HEK293 (cell line): ENCODE measurements at regions not wholly inside any gene's neighbourhood (a gene's known extent, or its start where the extent isn't known, plus 50 kb on each side); places are given as distances from the start of the nearest gene placed in this dataset.

Source experiments
- CTCF ChIA-PET: fragments of 350-600 bp; formaldehyde crosslinking; extraction: SDS; loops from one replicate; lab custom pipeline; 2021; ENCODE audit warnings: antibody characterized with exemption; lab: Yijun Ruan, JAX
- POLR2A ChIA-PET: fragments of 300-600 bp; formaldehyde crosslinking; extraction: SDS; loops from one replicate; lab custom pipeline; 2020; ENCODE audit warnings: antibody characterized with exemption, inconsistent platforms; lab: Yijun Ruan, JAX
- H3K27ac ChIP-seq: fragments of 200-500 bp; sonication (Bioruptor generic); 2 replicates; pipeline ENCODE4 v1.5.1; 2014; ENCODE audit warnings: low read depth, low read length, control low read depth, inconsistent platforms; ENCODE audit errors: extremely low read depth
- H3K36me3 ChIP-seq, 2 experiments: fragments of 200-500 bp in 1 of 2; sonication (Bioruptor generic) in 1 of 2; 1 replicate in 1 of 2; 2 replicates in 1 of 2; pipeline ENCODE4 v1.5.1; 2014 to 2017; ENCODE audit warnings: inconsistent platforms in 2 of 2, low read length in 2 of 2; ENCODE audit not compliant: control insufficient read depth in 2 of 2, insufficient read depth in 1 of 2
- H3K4me1 ChIP-seq: fragments of 200-500 bp; sonication (Bioruptor generic); 2 replicates; pipeline ENCODE4 v1.5.1; 2014; ENCODE audit warnings: mild to moderate bottlenecking, low read length, inconsistent platforms; ENCODE audit not compliant: control insufficient read depth, insufficient read depth
- H3K4me3 ChIP-seq: 2 replicates; pipeline ENCODE4 v1.5.1; 2011; ENCODE audit warnings: low read depth, mild to moderate bottlenecking, control low read depth, low read length, moderate library complexity
- H3K9me3 ChIP-seq: fragments of 200-500 bp; sonication (Bioruptor generic); 2 replicates; pipeline ENCODE4 v1.5.1; 2014; ENCODE audit warnings: low read depth, low read length, inconsistent platforms; ENCODE audit not compliant: control insufficient read depth, insufficient read depth
- CTCF ChIP-seq: fragments of 450-650 bp; formaldehyde crosslinking; IDR thresholded peaks from 2 replicates; pipeline ENCODE4 v1.5.1; 2016; ENCODE audit warnings: missing biosample characterization, missing genetic modification characterization
- GLIS2 ChIP-seq: fragments of 450-650 bp; formaldehyde crosslinking; IDR thresholded peaks from 2 replicates; pipeline ENCODE4 v1.5.1; 2016; ENCODE audit warnings: missing biosample characterization, missing genetic modification characterization
- KLF10 ChIP-seq: fragments of 450-650 bp; IDR thresholded peaks from 2 replicates; pipeline ENCODE4 v1.5.1; 2018; ENCODE audit warnings: missing biosample characterization, mild to moderate bottlenecking, missing genetic modification characterization
- OSR2 ChIP-seq: fragments of 450-650 bp; formaldehyde crosslinking; IDR thresholded peaks from 2 replicates; pipeline ENCODE4 v1.5.1; 2016; ENCODE audit warnings: missing biosample characterization, missing genetic modification characterization
- TCF7L2 ChIP-seq: IDR thresholded peaks from 2 replicates; pipeline ENCODE4 v1.6.1; 2011; ENCODE audit warnings: low read depth, mild to moderate bottlenecking, inconsistent platforms, low read length, moderate library complexity, borderline replicate concordance
- TRIM28 ChIP-seq: IDR thresholded peaks from 2 replicates; pipeline ENCODE4 v1.6.1; 2011; ENCODE audit warnings: low read length, control low read depth, borderline replicate concordance
- YY2 ChIP-seq: fragments of 450-650 bp; formaldehyde crosslinking; IDR thresholded peaks from 2 replicates; pipeline ENCODE4 v1.5.1; 2016; ENCODE audit warnings: missing biosample characterization, missing genetic modification characterization
- ZNF114 ChIP-seq: fragments of 450-650 bp; formaldehyde crosslinking; IDR thresholded peaks from 2 replicates; pipeline ENCODE4 v1.5.0; 2017; ENCODE audit warnings: missing biosample characterization, missing genetic modification characterization
- ZNF155 ChIP-seq: fragments of 450-650 bp; formaldehyde crosslinking; IDR thresholded peaks from 2 replicates; pipeline ENCODE4 v1.5.1; 2016; ENCODE audit warnings: missing biosample characterization, missing genetic modification characterization
- ZNF184 ChIP-seq: fragments of 450-650 bp; IDR thresholded peaks from 2 replicates; pipeline ENCODE4 v1.5.1; 2018; ENCODE audit warnings: missing biosample characterization, mild to moderate bottlenecking, missing genetic modification characterization
- ZNF302 ChIP-seq: fragments of 450-650 bp; formaldehyde crosslinking; IDR thresholded peaks from 2 replicates; pipeline ENCODE4 v1.5.1; 2016; ENCODE audit warnings: missing biosample characterization, missing genetic modification characterization, low read depth
- ZNF433 ChIP-seq: fragments of 450-650 bp; formaldehyde crosslinking; IDR thresholded peaks from 2 replicates; pipeline ENCODE4 v1.5.1; 2016; ENCODE audit warnings: missing biosample characterization, missing genetic modification characterization, low read depth
- ZNF449 ChIP-seq: fragments of 450-650 bp; formaldehyde crosslinking; IDR thresholded peaks from 2 replicates; pipeline ENCODE4 v1.5.1; 2017; ENCODE audit warnings: missing biosample characterization, mild to moderate bottlenecking, missing genetic modification characterization, moderate library complexity
- ZNF529 ChIP-seq: fragments of 450-650 bp; formaldehyde crosslinking; IDR thresholded peaks from 2 replicates; pipeline ENCODE4 v1.5.1; 2017; ENCODE audit warnings: missing genetic modification characterization, missing biosample characterization; ENCODE audit not compliant: insufficient replicate concordance
- ZNF548 ChIP-seq: fragments of 450-650 bp; formaldehyde crosslinking; IDR thresholded peaks from 2 replicates; pipeline ENCODE4 v1.5.1; 2016; ENCODE audit warnings: missing biosample characterization, missing genetic modification characterization
- ZNF571 ChIP-seq: fragments of 450-650 bp; formaldehyde crosslinking; IDR thresholded peaks from 2 replicates; pipeline ENCODE4 v1.5.0; 2017; ENCODE audit warnings: missing biosample characterization, missing genetic modification characterization
- ZNF626 ChIP-seq: fragments of 450-650 bp; sonication (Bioruptor Pico); formaldehyde crosslinking; IDR thresholded peaks from 2 replicates; pipeline ENCODE4 v1.5.1; 2018; ENCODE audit warnings: missing biosample characterization, missing genetic modification characterization, inconsistent platforms
- ZNF629 ChIP-seq: fragments of 450-650 bp; formaldehyde crosslinking; IDR thresholded peaks from 2 replicates; pipeline ENCODE4 v1.5.1; 2017; ENCODE audit warnings: missing biosample characterization, missing genetic modification characterization
- ZNF76 ChIP-seq: fragments of 450-650 bp; formaldehyde crosslinking; IDR thresholded peaks from 2 replicates; pipeline ENCODE4; 2016; ENCODE audit warnings: low read depth, missing biosample characterization, missing genetic modification characterization, borderline replicate concordance
- ZNF777 ChIP-seq: fragments of 450-650 bp; formaldehyde crosslinking; IDR thresholded peaks from 2 replicates; pipeline ENCODE4 v1.5.1; 2017; ENCODE audit warnings: missing biosample characterization, missing genetic modification characterization, borderline replicate concordance
- TF ChIP-seq, protein P1 (sequence below): fragments of 450-650 bp; formaldehyde crosslinking; IDR thresholded peaks from 2 replicates; pipeline ENCODE4 v1.5.1; 2016; ENCODE audit warnings: missing biosample characterization, missing genetic modification characterization
- TF ChIP-seq, protein P2 (sequence below): fragments of 450-650 bp; formaldehyde crosslinking; IDR thresholded peaks from 2 replicates; pipeline ENCODE4 v1.5.1; 2016; ENCODE audit warnings: missing biosample characterization, missing genetic modification characterization
- TF ChIP-seq, protein P3 (sequence below): fragments of 450-650 bp; formaldehyde crosslinking; IDR thresholded peaks from 2 replicates; pipeline ENCODE4 v1.5.1; 2016; ENCODE audit warnings: missing biosample characterization, missing genetic modification characterization, borderline replicate concordance
- TF ChIP-seq, protein P4 (sequence below): fragments of 450-650 bp; formaldehyde crosslinking; IDR thresholded peaks from 2 replicates; pipeline ENCODE4 v1.5.1; 2016; ENCODE audit warnings: missing biosample characterization, missing genetic modification characterization

DNA sequence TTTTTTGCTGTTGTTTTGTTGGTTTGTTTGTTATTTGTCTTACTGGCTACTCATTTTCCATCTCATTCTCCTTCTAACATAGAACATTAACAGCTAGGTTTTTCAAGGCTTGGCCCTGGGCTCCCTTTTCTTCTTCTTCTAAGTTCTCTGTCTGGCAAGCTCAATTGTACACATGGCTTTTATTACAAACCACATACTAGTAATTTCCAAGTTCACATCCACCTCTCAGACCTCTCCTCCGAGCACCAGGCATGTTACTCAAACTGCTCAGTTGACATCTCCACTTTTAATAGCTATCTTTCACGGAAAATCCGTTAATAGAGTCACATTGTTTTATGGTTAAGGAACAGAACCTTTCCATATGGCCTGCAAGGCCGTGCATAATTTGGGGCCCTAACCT lies 736.9 kb upstream of the ADAMTS5 start:
- TF ChIP-seq, protein P1, sequence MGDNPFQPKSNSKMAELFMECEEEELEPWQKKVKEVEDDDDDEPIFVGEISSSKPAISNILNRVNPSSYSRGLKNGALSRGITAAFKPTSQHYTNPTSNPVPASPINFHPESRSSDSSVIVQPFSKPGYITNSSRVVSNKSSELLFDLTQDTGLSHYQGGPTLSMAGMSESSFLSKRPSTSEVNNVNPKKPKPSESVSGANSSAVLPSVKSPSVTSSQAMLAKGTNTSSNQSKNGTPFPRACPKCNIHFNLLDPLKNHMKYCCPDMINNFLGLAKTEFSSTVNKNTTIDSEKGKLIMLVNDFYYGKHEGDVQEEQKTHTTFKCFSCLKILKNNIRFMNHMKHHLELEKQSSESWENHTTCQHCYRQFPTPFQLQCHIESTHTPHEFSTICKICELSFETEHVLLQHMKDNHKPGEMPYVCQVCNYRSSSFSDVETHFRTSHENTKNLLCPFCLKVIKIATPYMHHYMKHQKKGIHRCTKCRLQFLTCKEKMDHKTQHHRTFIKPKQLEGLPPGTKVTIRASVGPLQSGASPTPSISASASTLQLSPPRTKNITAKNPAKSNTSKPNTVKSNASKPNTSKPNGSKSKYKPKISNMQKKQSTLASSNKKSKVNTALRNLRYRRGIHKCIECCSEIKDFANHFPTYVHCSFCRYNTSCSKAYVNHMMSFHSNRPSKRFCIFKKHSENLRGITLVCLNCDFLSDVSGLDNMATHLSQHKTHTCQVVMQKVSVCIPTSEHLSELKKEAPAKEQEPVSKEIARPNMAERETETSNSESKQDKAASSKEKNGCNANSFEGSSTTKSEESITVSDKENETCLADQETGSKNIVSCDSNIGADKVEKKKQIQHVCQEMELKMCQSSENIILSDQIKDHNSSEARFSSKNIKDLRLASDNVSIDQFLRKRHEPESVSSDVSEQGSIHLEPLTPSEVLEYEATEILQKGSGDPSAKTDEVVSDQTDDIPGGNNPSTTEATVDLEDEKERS (tag by site-specific recombination) = no peak
- TF ChIP-seq ZNF626 = no peak
- TF ChIP-seq ZNF302 (tag by site-specific recombination) = no peak
- no peak for TF ChIP-seq ZNF529 (tag by site-specific recombination)
- no peak for TF ChIP-seq ZNF571 (tag by site-specific recombination)
- TF ChIP-seq ZNF449 (tag by site-specific recombination) = no peak
- TF ChIP-seq ZNF433 (tag by site-specific recombination) = no peak
- no peak for TF ChIP-seq GLIS2 (tag by site-specific recombination)
- no peak for TF ChIP-seq ZNF629 (tag by site-specific recombination)
- TF ChIP-seq ZNF114 = no peak
- no peak for TF ChIP-seq KLF10 (tag by site-specific recombination)
- TF ChIP-seq, protein P2, sequence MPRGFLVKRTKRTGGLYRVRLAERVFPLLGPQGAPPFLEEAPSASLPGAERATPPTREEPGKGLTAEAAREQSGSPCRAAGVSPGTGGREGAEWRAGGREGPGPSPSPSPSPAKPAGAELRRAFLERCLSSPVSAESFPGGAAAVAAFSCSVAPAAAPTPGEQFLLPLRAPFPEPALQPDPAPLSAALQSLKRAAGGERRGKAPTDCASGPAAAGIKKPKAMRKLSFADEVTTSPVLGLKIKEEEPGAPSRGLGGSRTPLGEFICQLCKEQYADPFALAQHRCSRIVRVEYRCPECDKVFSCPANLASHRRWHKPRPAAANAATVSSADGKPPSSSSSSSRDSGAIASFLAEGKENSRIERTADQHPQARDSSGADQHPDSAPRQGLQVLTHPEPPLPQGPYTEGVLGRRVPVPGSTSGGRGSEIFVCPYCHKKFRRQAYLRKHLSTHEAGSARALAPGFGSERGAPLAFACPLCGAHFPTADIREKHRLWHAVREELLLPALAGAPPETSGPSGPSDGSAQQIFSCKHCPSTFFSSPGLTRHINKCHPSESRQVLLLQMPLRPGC (tag by site-specific recombination) = no peak
- TF ChIP-seq, protein P3, sequence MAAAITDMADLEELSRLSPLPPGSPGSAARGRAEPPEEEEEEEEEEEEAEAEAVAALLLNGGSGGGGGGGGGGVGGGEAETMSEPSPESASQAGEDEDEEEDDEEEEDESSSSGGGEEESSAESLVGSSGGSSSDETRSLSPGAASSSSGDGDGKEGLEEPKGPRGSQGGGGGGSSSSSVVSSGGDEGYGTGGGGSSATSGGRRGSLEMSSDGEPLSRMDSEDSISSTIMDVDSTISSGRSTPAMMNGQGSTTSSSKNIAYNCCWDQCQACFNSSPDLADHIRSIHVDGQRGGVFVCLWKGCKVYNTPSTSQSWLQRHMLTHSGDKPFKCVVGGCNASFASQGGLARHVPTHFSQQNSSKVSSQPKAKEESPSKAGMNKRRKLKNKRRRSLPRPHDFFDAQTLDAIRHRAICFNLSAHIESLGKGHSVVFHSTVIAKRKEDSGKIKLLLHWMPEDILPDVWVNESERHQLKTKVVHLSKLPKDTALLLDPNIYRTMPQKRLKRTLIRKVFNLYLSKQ = no peak
- TF ChIP-seq OSR2 (tag by site-specific recombination) = no peak
- no peak for TF ChIP-seq ZNF76 (tag by site-specific recombination)
- TF ChIP-seq ZNF548 = no peak
- no peak for TF ChIP-seq TCF7L2
- ChIA-PET POLR2A (no interaction called here), CTCF (interaction anchor here (0.9 to 2.2 kb wide), 4 partner anchors 633 to 1041 kb away, joined by 3 to 13 read pairs (median 7); no protein-coding TSS in a partner anchor)
- Histone ChIP-seq H3K4me3 (no peak overlapping the region), H3K27ac (no peak overlapping the region), H3K36me3 (no peaks in the 10 kb centered on the region), H3K9me3 (no peaks in the 10 kb centered on the region; the same call in 1 of the 2 replicates), H3K4me1 (no peaks in the 10 kb centered on the region)

GRCh38 chr21:27700974-27701614 lies 734.2 kb upstream of the ADAMTS5 start:
- Histone ChIP-seq H3K4me3 (no peak overlapping the region; the same call in 1 of the 2 replicates), H3K27ac (no peak overlapping the region), H3K9me3 (no peaks in the 10 kb centered on the region), H3K4me1 (no peaks in the 10 kb centered on the region), H3K36me3 (no peaks in the 10 kb centered on the region)
- POLR2A ChIA-PET = no interaction called here
- CTCF ChIA-PET = interaction anchor here (0.5 to 3.8 kb wide), 26 partner anchors 11 to 1240 kb away, joined by 3 to 76 read pairs (median 4); no protein-coding TSS in a partner anchor
- TF ChIP-seq ZNF777 (tag by site-specific recombination) = no peak
- peak; percentile 60 for TF ChIP-seq CTCF (tag by site-specific recombination)
- TF ChIP-seq, protein P4, sequence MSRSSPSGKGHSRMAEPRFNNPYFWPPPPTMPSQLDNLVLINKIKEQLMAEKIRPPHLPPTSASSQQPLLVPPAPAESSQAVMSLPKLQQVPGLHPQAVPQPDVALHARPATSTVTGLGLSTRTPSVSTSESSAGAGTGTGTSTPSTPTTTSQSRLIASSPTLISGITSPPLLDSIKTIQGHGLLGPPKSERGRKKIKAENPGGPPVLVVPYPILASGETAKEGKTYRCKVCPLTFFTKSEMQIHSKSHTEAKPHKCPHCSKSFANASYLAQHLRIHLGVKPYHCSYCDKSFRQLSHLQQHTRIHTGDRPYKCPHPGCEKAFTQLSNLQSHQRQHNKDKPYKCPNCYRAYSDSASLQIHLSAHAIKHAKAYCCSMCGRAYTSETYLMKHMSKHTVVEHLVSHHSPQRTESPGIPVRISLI = 0 out of 2 replicates have a peak, but pooled peaks have one; percentile 33
- no peak for TF ChIP-seq YY2 (tag by site-specific recombination)
- 0 out of 2 replicates have a peak, but pooled peaks have one; percentile 25 for TF ChIP-seq TRIM28
- no peak for TF ChIP-seq ZNF184 (tag by site-specific recombination)
- TF ChIP-seq ZNF155 (tag by site-specific recombination) = no peak
- TF ChIP-seq ZNF76 (tag by site-specific recombination) = no peak
- TF ChIP-seq OSR2 (tag by site-specific recombination) = no peak
